ENCODE measurements at regions not wholly inside any gene's neighbourhood (a gene's known extent, or its start where the extent isn't known, plus 50 kb on each side); places are given as distances from the start of the nearest gene placed in this dataset.
"Not testable (repeated sequence)": the region's sequence is repeated elsewhere in the genome, so short reads cannot be mapped to it uniquely, and the experiment has no call there.

- POLR2A ChIA-PET = no interaction called here
- ATAC-seq = no peak
- no peak overlapping the region for H3K4me3 Mint-ChIP-seq
Observed at GRCh38 chr18:6561420-6561861, 146.7 kb upstream of the L3MBTL4 start.

DNA sequence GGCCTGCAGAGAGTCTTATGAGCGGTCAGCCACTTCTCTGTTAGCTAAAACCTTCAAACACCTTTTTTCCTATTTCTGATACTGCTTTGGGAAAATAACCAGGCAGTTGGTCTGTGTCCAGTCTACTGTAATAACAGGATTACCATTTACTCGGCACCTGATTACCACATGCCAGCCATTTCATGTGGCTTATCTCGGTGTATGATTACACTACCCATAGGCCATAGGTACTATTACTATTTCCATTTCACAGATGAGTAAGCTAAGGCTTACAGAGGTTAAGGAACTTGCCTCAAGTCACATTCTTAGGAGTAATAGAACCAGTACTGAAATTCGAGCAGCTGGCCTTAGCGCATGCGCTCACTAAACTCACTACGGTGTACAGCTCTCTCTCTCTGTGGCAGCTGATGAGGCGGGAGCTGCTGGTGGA is 147.2 kb upstream of the L3MBTL4 start:
- no peaks in the 10 kb centered on the region for H3K9me3 Mint-ChIP-seq (ENCODE audit: low read depth)
- no peaks in the 10 kb centered on the region for H3K4me1 Mint-ChIP-seq
- H3K27ac Mint-ChIP-seq = no peak overlapping the region
- no peak overlapping the region for H3K4me3 Mint-ChIP-seq
- ChIA-PET CTCF (interaction anchor here (0.6 kb wide), 1 partner anchor 151 kb away, joined by 3 read pairs; no protein-coding TSS in a partner anchor), POLR2A (no interaction called here)
- intact Hi-C loops (cut with DNase I, micrococcal nuclease) = no loop called here
- DNase-seq (no peak), ATAC-seq (no peak)
- H3K27me3 Mint-ChIP-seq = peaks cover 10% of the 10 kb centered on the region
- H3K36me3 Mint-ChIP-seq (ENCODE audit: low read depth) = no peaks in the 10 kb centered on the region

More at GRCh38 chr18:6561420-6561861, 146.7 kb upstream of the L3MBTL4 start:
- H3K4me1 Mint-ChIP-seq = no peaks in the 10 kb centered on the region
- no peak overlapping the region for H3K27ac Mint-ChIP-seq
- peaks cover 10% of the 10 kb centered on the region for H3K27me3 Mint-ChIP-seq
- intact Hi-C loops (cut with DNase I, micrococcal nuclease) = no loop called here
- CTCF ChIA-PET = interaction anchor here (0.6 kb wide), 1 partner anchor 151 kb away, joined by 3 read pairs; no protein-coding TSS in a partner anchor
- no peak for DNase-seq
- no peaks in the 10 kb centered on the region for H3K9me3 Mint-ChIP-seq (ENCODE audit: low read depth)
- H3K36me3 Mint-ChIP-seq (ENCODE audit: low read depth) = no peaks in the 10 kb centered on the region

DNA sequence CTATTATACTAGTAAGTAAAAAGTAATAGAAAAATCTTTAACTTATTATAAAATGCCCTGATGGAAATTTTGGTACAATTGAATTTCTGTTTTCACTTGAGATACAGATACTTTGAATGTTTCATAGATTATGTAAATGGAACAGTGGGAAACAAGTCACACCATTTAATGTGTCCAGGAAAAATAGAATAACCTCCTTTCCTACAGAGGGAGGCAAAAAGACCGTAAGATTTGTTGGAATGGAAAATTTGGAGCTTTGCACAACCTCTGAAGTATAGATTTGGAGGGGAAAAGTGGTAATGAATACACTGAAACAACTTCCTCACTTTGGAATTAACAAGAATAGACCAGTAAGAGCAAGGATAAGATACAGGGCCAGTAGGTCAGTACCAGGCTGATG is 149.2 kb upstream of the L3MBTL4 start:
- no peaks in the 10 kb centered on the region for H3K4me1 Mint-ChIP-seq
- no peaks in the 10 kb centered on the region for H3K36me3 Mint-ChIP-seq (ENCODE audit: low read depth)
- H3K27ac Mint-ChIP-seq = no peak overlapping the region
- ChIA-PET POLR2A (no interaction called here), CTCF (no interaction called here)
- no peak overlapping the region for H3K4me3 Mint-ChIP-seq
- peaks cover 2% of the 10 kb centered on the region for H3K9me3 Mint-ChIP-seq (ENCODE audit: low read depth)
- ATAC-seq (no peak), DNase-seq (no peak)
- intact Hi-C loops (cut with DNase I, micrococcal nuclease) = no loop called here
- peaks cover 9% of the 10 kb centered on the region for H3K27me3 Mint-ChIP-seq

GRCh38 chr18:6564950-6565814 is 150.5 kb upstream of the L3MBTL4 start:
- H3K4me3 Mint-ChIP-seq = no peak overlapping the region
- no peak for DNase-seq
- peaks cover 2% of the 10 kb centered on the region for H3K9me3 Mint-ChIP-seq (ENCODE audit: low read depth)
- intact Hi-C loops (cut with DNase I, micrococcal nuclease) = no loop called here
- H3K4me1 Mint-ChIP-seq = no peaks in the 10 kb centered on the region
- POLR2A ChIA-PET = no interaction called here
- CTCF ChIA-PET = no interaction called here
- peaks cover 7% of the 10 kb centered on the region for H3K27me3 Mint-ChIP-seq
- no peaks in the 10 kb centered on the region for H3K36me3 Mint-ChIP-seq (ENCODE audit: low read depth)
- no peak for ATAC-seq
- H3K27ac Mint-ChIP-seq = no peak overlapping the region

DNA sequence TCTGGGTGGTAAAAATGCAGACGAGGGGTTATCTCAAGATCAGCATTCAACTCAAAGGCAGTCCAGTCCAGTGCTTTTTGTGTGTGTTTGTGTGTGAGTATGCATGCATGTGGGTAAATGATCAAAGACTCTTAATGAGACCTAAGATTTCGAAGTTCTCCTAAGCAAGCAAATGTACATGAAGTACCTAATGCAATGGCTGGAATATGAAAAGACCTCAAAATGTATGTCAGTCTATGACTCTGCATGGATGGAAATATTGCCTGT is 151.0 kb upstream of the L3MBTL4 start:
- Mint-ChIP-seq H3K27ac (no peak overlapping the region), H3K9me3 (ENCODE audit: low read depth) (peaks cover 2% of the 10 kb centered on the region), H3K4me3 (no peak overlapping the region), H3K4me1 (no peaks in the 10 kb centered on the region), H3K27me3 (peaks cover 7% of the 10 kb centered on the region), H3K36me3 (ENCODE audit: low read depth) (no peaks in the 10 kb centered on the region)
- intact Hi-C loops (cut with DNase I, micrococcal nuclease) = no loop called here
- ATAC-seq (no peak), DNase-seq (no peak)
- ChIA-PET POLR2A (no interaction called here), CTCF (no interaction called here)

DNA sequence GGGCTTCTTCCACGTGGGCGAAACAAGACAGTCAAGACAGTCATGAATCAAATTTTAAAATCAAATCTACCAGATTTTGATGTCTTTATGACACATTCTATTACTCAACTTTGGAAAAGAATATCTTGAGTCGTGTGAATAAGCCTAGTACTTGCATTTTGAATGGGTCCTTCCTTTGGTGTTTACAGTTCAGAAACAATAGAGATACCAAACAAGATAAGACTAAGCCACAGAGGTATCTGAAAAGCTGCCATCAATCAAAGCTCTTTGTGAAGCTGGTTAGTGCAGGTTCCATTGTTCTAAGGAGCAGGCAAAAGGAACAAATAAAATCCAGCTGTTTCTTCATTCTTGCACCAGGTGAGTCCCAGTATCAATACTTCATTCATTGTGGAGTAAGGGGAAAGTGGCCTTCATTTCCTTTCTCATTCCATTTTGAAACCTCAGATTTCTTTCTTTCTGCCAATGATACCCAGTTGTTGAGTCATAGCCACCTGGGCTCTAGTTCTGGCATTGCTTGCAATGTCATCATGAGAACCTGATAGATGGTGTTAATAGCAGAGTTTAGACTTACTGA is 151.7 kb upstream of the L3MBTL4 start:
- Mint-ChIP-seq H3K4me1 (no peaks in the 10 kb centered on the region), H3K27me3 (peaks cover 7% of the 10 kb centered on the region), H3K4me3 (no peak overlapping the region), H3K36me3 (ENCODE audit: low read depth) (no peaks in the 10 kb centered on the region), H3K9me3 (ENCODE audit: low read depth) (peaks cover 2% of the 10 kb centered on the region), H3K27ac (no peak overlapping the region)
- no peak for DNase-seq
- POLR2A ChIA-PET = no interaction called here
- intact Hi-C loops (cut with DNase I, micrococcal nuclease) = no loop called here
- peak; percentile 58 for ATAC-seq
- CTCF ChIA-PET = no interaction called here

GRCh38 chr18:6569813-6570212 is 155.1 kb upstream of the L3MBTL4 start:
- ChIA-PET CTCF (no interaction called here), POLR2A (no interaction called here)
- intact Hi-C loops (cut with DNase I, micrococcal nuclease) = no loop called here

GRCh38 chr18:6570581-6571238 is 156.0 kb upstream of the L3MBTL4 start:
- Mint-ChIP-seq H3K36me3 (ENCODE audit: low read depth) (no peaks in the 10 kb centered on the region), H3K4me1 (no peaks in the 10 kb centered on the region), H3K27me3 (peaks cover 1% of the 10 kb centered on the region), H3K9me3 (ENCODE audit: low read depth) (peaks cover 2% of the 10 kb centered on the region), H3K4me3 (no peak overlapping the region), H3K27ac (no peak overlapping the region)
- ChIA-PET CTCF (no interaction called here), POLR2A (no interaction called here)
- ATAC-seq (no peak), DNase-seq (no peak)
- intact Hi-C loops (cut with DNase I, micrococcal nuclease) = no loop called here

More at GRCh38 chr18:6569813-6570212, 155.1 kb upstream of the L3MBTL4 start:
- Mint-ChIP-seq H3K9me3 (ENCODE audit: low read depth) (peaks cover 2% of the 10 kb centered on the region), H3K36me3 (ENCODE audit: low read depth) (no peaks in the 10 kb centered on the region), H3K27ac (no peak overlapping the region), H3K4me3 (no peak overlapping the region), H3K4me1 (no peaks in the 10 kb centered on the region), H3K27me3 (peaks cover 1% of the 10 kb centered on the region)
- DNase-seq = no peak
- no peak for ATAC-seq

GRCh38 chr18:6571239-6571602 is 156.5 kb upstream of the L3MBTL4 start:
- POLR2A ChIA-PET = no interaction called here
- Mint-ChIP-seq H3K9me3 (ENCODE audit: low read depth) (peaks cover 2% of the 10 kb centered on the region), H3K27ac (no peak overlapping the region), H3K36me3 (ENCODE audit: low read depth) (no peaks in the 10 kb centered on the region), H3K4me1 (no peaks in the 10 kb centered on the region), H3K27me3 (peaks cover 1% of the 10 kb centered on the region), H3K4me3 (no peak overlapping the region)
- no peak for DNase-seq
- intact Hi-C loops (cut with DNase I, micrococcal nuclease) = no loop called here
- CTCF ChIA-PET = no interaction called here
- ATAC-seq = no peak

DNA sequence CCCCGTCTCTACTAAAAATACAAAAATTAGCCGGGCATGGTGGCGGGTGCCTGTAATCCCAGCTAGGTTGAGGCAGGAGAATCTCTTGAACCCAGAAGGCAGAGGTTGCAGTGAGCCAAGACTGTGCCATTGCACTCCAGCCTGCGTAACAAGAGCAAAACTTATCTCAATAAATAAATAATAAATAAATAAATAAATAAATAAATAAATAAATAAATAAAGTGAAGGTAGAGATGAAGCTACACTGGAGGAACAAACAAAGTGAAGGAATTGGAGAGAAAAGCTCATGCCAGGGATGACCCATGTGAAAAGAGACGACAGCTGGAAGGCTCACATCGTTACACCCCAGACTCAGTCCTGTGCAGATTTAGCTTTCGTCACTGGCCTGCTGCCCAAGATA is 157.3 kb upstream of the ARHGAP28 start:
- H3K9me3 Mint-ChIP-seq (ENCODE audit: low read depth); H3K27ac Mint-ChIP-seq; H3K4me1 Mint-ChIP-seq; H3K27me3 Mint-ChIP-seq; CTCF ChIA-PET; intact Hi-C loops (cut with DNase I, micrococcal nuclease); DNase-seq; ATAC-seq; POLR2A ChIA-PET; H3K4me3 Mint-ChIP-seq; H3K36me3 Mint-ChIP-seq (ENCODE audit: low read depth): not testable (repeated sequence)

GRCh38 chr18:6574631-6575030 is 154.9 kb upstream of the ARHGAP28 start:
- Mint-ChIP-seq H3K36me3 (ENCODE audit: low read depth) (no peaks in the 10 kb centered on the region), H3K4me3 (no peak overlapping the region), H3K9me3 (ENCODE audit: low read depth) (no peaks in the 10 kb centered on the region), H3K4me1 (no peaks in the 10 kb centered on the region), H3K27me3 (no peaks in the 10 kb centered on the region), H3K27ac (no peak overlapping the region)
- CTCF ChIA-PET = no interaction called here
- no peak for ATAC-seq
- POLR2A ChIA-PET = no interaction called here
- intact Hi-C loops (cut with DNase I, micrococcal nuclease) = no loop called here
- DNase-seq = no peak

DNA sequence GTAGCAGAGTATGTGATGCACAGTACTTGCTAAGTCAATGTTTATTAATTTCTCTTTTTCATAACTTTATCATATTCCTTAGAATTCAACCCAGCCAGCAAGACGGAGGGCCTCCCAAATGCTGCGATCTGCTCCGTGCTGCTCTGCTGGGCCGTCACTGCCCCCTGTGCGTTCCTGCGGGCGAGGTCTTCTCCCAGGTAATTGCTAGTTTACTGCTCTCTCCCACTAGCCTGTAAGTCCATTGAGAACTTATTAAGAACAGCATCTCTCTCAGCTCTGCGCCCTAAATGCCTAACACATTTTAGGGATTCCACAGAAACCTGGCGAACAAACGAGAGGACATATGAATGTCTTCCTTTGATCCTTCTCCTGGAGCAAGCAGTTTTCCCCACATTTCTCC is 153.6 kb upstream of the ARHGAP28 start:
- H3K9me3 Mint-ChIP-seq (ENCODE audit: low read depth) = no peaks in the 10 kb centered on the region
- H3K36me3 Mint-ChIP-seq (ENCODE audit: low read depth) = no peaks in the 10 kb centered on the region
- DNase-seq (no peak), ATAC-seq (no peak)
- H3K27me3 Mint-ChIP-seq = no peaks in the 10 kb centered on the region
- POLR2A ChIA-PET = no interaction called here
- intact Hi-C loops (cut with DNase I, micrococcal nuclease) = no loop called here
- no peak overlapping the region for H3K4me3 Mint-ChIP-seq
- H3K27ac Mint-ChIP-seq = no peak overlapping the region
- CTCF ChIA-PET = interaction anchor here (0.6 kb wide), 1 partner anchor 85 kb away, joined by 4 read pairs; no protein-coding TSS in a partner anchor
- no peaks in the 10 kb centered on the region for H3K4me1 Mint-ChIP-seq

All from activated CD4-positive, alpha-beta T cell treated with anti-CD3 and anti-CD28 coated beads for 36 hours (primary cell).